ENCODE measurements at regions not wholly inside any gene's neighbourhood (a gene's known extent, or its start where the extent isn't known, plus 50 kb on each side); places are given as distances from the start of the nearest gene placed in this dataset.
"Not testable (repeated sequence)": the region's sequence is repeated elsewhere in the genome, so short reads cannot be mapped to it uniquely, and the experiment has no call there.

DNA sequence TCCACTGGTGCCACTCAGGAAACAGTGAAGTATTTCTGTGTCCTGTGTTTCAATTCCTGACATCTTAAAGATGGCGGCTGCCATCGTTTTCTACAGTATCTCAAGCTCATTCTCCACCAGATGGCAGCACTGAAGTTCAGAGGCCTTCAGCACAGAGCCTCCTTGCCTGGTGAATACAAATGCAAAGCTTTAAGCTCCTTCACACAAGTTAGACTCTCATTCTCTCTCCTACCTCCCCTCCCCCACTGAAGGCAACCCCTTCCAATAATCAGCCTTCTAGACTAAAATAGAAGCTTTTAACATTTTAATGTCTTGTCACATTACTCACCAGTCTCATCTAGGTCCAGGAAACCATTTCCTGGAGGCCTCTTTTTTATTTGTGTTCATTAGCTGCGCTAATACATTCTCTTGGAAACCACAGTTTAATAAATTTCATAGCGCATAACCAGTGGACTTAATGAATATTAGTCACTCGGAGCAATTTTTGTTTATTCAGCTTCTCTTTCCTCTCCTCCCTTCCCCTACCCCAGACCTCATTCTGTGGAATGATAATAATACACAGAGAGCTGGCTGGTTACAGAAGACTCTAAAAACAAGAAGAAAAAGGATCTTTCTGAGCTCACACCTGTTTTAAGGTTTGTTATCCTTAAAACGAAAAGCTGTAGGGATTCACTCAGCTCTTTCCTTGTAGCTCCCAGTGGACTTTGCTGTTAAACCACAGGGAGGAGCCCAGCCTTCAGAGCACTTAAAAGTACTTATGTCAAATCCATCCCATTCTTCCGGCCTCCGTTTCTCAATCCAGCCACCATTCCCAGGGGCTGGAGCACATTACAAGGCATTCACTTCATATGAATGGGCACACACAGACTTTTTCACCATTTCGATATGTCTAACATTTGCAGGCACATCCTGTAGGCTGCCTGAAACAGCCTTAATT, 384.9 kb downstream of the HLX start:
- DNase-seq, result peak; percentile 49
- in situ Hi-C loops (cut with MboI; ENCODE audit: low pct_unique_long_range_greater_than_20kb, low sequenced_read_pairs), result no loop called here

DNA sequence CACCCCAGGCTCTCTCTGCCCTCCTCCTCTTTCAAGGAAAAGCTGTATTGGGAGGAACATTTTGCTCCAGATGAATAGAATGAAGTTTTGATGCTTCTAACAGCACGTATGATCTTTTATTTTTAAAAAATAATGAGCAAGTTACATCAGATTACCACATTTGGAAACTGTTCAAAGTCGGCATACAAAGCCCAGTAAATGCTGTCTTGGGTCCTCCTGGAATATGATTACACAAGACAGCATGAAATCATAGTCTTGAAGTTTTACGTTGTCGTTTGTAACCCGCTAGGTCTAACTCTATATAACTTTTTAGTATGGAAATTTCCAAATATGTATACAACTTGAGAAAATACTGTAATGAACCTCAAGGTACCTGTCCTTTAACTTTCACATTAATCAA, 385.6 kb downstream of the HLX start:
- in situ Hi-C loops (cut with MboI; ENCODE audit: low pct_unique_long_range_greater_than_20kb, low sequenced_read_pairs), result no loop called here
- no peak for DNase-seq

DNA sequence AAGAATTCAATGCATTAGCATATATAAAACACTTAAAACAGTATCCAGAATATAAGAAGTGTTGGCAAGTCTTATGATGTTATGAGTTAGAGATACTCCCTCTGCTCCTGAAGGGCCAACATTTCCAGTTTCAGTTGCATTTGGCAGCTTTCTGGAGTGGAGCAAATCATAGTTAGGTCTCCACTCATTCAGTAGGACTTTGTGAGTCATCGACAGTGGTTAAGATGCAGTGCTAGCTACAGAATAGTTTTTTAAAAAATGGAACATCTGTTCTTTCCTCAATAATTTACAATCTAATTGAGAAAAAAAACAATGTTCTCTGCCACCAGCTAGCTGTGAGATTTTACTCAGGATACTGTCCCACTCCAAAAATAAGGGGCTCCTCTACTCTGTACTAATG, 389.1 kb downstream of the HLX start:
- in situ Hi-C loops (cut with MboI; ENCODE audit: low pct_unique_long_range_greater_than_20kb, low sequenced_read_pairs), result no loop called here
- DNase-seq, result no peak

DNA sequence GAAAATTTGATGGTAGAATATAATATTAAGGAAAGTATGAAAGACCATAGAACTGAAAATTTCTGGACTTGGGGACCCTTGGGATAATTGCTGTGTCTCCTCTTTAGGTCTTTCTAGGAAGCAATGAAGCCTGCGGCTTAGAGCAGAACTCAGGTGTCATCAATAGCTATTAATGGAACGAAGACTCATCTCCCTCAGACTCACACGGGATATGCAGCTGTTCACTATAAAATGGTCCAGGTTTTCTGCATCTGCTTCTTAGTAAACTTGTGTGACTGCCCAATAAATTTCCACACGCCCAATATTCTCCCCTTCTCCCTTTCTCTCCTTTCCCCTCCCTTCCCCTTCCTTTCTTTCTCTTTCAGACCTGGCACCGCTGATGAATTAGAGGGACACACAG, 392.5 kb downstream of the HLX start:
- in situ Hi-C loops (cut with MboI; ENCODE audit: low pct_unique_long_range_greater_than_20kb, low sequenced_read_pairs), result no loop called here
- DNase-seq, result no peak

DNA sequence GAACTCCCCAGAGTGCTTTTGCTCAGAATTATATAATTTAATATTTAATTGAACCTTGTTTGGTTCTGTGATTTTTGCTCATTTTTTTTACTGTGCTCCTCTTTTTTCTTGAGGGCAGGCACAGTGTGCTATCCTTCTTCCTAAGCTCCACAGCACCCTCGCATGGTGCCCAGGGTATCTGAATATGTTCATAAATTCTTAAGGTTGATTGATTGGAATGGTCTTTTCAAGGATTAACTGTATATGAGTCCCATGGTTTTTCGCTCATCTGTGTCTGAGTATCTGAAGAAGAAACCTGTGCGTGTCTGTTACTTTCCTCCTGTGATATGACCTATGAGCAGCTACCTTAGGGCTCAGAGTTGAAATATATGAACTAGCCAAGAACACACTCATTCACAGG, 393.7 kb downstream of the HLX start:
- in situ Hi-C loops (cut with MboI; ENCODE audit: low pct_unique_long_range_greater_than_20kb, low sequenced_read_pairs), result no loop called here
- peak; percentile 19 for DNase-seq

DNA sequence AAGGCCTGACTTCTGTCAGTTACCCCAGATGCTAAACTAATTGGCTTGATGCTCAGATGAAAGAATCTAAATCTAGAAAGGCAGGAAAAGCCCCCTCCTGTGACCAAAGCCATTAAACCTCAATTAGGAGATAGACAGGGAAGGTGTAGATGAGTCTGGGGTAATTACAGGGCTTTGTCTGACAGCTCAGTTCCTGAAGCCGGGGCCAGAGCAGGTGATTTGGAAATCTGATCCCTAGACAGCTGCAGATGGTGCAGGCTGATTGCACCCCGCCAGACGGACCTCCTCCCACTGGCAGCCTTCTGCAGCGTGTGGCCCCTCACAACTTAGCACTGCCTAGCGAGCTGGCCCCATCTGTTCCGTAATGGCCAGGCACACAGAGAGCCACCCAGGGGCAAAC, 395.1 kb downstream of the HLX start:
- peak; percentile 35 for DNase-seq
- in situ Hi-C loops (cut with MboI; ENCODE audit: low pct_unique_long_range_greater_than_20kb, low sequenced_read_pairs), result no loop called here

DNA sequence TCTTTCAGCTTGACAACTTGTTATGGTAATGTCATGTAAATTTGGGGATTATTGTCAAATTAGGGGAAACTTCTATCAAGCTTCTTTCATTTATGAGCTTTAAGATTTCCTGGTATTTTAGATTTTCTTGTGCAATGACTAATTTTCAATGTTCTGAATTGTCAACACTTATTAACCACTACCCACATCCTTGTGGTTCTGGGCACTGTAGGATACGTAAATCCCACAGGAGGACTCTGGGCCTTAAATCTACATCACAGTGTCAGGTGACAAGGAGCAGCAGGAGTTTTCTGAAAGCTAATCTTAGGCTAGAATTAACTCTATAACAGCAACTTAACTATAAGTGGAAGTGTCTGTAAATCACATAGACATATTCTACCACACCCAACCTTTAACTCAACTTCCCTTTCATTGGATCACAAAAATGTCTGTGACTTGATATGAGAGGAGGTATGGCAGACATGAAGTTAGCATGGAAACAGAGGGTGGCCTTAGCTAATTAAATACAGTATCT, 397.7 kb downstream of the HLX start:
- DNase-seq, result no peak
- in situ Hi-C loops (cut with MboI; ENCODE audit: low pct_unique_long_range_greater_than_20kb, low sequenced_read_pairs), result no loop called here

DNA sequence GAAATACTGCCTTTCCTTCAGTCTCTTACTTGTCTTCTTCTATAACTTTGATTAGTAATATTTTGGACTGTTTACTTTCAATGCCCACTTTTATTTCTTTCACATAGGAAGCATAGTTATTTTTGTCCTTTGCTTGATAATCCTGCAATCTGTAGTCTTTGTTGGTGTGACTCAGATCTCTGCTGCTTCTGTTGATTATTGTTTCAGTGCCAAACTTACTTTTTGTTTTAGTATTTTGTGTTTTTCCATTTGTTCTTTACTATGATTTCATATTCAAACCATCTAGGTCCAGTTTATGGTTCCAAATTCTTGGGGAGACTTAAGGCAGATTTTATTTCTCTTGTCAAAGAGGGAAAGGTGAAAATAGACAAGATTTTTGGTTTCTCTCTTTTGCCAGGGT, 399.9 kb downstream of the HLX start:
- in situ Hi-C loops (cut with MboI; ENCODE audit: low pct_unique_long_range_greater_than_20kb, low sequenced_read_pairs), result no loop called here
- DNase-seq, result no peak

DNA sequence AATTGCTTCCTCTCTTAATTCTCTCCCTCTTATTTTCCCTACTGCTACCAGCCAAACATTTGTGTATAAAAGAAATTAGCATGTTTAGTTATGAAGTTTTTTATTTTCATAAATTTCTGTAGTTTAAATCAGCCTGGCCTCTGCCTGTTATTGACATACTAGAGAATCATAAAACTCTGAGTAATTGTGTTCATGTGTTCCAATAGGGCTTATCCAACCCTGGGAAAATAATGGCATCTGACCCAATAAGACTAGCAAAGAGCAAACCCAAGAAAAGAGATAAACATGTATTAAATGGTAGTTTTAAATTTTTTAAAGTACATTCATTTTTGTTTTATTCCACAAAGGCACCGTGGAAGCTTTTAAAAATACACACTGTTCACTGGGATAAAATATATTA, 404.3 kb downstream of the HLX start:
- in situ Hi-C loops (cut with MboI; ENCODE audit: low pct_unique_long_range_greater_than_20kb, low sequenced_read_pairs), result no loop called here
- no peak for DNase-seq

DNA sequence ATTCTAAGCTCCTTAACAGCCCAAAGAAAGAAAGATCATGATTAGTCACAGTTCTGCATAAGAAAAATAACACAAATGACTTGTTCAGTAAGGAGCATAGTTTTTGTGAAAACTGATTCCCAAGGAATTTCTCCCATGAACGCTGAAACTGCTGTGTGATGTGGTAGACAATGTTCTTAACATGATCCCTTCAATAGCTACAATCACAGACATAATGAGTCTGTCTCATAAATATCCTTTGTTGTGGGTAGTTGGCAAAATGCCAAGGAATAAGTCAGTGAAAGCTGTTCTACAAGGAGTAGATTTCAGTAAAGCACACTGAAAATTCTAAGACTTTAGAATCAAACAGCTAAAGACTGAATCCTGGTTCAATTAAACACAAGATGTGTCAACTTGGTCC, 404.8 kb downstream of the HLX start:
- in situ Hi-C loops (cut with MboI; ENCODE audit: low pct_unique_long_range_greater_than_20kb, low sequenced_read_pairs), result no loop called here
- DNase-seq, result no peak

DNA sequence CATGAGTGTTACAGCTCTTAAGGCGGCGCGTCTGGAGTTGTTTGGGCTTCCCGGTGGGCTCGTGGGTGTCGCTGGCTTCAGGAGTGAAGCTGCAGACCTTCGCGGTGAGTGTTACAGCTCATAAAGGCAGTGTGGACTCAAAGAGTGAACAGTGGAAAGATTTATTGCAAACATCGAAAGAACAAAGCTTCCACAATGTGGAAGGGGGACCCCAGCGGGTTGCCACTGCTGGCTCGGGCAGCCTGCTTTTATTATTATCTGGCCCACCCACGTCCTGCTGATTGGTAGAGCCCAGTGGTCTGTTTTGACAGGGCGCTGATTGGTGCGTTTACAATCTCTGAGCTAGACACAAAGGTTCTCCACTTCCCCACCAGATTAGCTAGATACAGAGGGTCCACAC, 405.7 kb downstream of the HLX start:
- DNase-seq; in situ Hi-C loops (cut with MboI; ENCODE audit: low pct_unique_long_range_greater_than_20kb, low sequenced_read_pairs): not testable (repeated sequence)

DNA sequence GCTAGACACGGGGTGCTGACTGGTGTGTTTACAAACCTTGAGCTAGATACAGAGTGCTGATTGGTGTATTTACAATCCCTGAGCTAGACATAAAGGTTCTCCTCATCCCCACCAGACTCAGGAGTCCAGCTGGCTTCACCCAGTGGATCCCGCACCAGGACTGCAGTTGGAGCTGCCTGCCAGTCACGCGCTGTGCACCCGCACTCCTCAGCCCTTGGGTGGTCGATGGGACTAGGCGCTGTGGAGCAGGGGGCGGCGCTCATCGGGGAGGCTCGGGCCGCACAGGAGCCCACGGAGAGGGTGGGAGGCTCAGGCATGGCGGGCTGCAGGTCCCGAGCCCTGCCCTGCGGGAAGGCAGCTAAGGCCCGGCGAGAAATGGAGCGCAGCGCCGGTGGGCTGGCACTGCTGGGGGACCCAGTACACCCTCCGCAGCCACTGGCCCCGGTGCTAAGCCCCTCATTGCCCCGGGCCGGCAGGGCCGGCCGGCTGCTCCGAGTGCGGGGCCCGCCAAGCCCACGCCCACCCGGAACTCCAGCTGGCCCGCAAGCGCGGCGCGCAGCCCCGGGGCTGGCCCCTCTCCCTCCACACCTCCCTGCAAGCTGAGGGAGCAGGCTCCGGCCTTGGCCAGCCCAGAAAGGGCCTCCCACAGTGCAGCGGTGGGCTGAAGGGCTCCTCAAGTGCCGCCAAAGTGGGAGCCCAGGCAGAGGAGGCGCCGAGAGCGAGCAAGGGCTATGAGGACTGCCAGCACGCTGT, 406.4 kb downstream of the HLX start:
- DNase-seq; in situ Hi-C loops (cut with MboI; ENCODE audit: low pct_unique_long_range_greater_than_20kb, low sequenced_read_pairs): not testable (repeated sequence)

DNA sequence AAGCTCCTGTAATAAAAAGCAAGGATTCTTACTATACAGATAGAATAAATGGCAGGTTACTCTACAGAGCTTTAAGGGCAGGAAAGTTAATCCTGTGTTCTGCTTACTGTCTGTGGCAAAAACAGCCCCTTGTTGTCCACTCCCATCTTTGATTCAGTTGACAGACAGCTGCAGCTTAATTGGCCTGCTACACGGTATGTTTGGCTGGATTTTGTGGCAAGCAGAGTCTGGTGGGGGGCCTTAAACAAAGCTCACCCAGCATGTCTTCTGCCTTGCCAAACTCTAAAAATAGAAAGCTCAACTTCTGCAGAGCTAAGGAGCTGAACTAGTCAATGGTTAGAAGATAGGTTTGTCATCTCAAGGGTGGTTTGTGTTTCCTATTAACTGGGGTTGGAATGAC, 407.2 kb downstream of the HLX start:
- in situ Hi-C loops (cut with MboI; ENCODE audit: low pct_unique_long_range_greater_than_20kb, low sequenced_read_pairs), result no loop called here
- DNase-seq, result no peak

DNA sequence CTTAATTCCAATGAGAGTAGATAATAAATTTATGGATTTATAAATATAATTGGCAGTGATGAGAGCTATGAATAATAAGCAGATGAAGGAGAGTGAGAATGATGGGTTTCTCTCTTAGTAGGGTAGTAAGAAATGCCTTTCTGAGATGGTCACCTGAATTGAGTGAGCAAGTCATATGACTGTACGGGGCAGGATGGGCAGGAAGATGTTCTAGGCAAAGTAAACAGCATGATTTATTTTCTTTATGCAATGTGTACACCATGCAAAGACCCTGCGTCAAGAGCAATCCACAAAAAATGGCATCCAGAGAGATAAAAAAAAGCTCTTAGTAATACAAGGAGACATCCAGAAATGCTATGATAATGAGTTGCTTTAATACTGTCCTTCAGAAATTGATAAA, 409.9 kb downstream of the HLX start:
- in situ Hi-C loops (cut with MboI; ENCODE audit: low pct_unique_long_range_greater_than_20kb, low sequenced_read_pairs), result no loop called here
- no peak for DNase-seq

DNA sequence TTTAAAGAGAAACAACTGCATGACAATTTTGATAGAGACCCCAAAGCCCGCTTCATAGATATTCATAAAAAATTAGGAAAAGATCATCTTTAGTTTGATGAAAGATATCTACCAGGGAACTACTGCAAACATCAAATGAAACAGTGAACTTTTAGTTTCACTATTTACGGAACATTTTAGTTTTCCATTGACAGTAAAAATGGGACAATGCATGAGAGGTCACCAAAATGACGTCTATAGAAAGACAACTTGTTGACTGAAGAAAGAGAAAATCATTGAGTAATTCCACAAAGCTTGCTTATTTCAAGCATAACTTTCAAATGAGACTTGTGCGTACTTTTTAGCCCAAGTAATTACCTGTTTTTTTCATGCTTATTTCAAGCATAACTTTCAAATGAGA, 411.4 kb downstream of the HLX start:
- no peak for DNase-seq
- in situ Hi-C loops (cut with MboI; ENCODE audit: low pct_unique_long_range_greater_than_20kb, low sequenced_read_pairs), result no loop called here

DNA sequence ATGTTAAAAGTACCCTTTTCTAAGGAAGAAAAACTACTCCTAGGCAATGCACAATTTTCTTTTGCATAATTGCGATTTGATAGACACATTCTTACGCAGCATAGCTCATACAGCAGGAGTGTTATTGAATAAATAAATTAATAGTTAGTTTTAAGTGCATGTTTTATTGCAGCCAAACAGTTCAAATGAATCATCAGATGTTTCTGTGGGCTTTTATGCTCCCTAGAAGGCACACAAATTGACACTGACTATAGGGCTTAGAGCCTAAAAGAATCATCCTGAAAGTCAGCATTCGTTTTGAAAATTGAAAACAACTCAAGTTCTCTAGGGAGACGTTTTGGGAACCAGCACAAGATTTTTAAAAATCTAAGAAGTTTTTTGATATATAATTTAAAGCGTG, 411.9 kb downstream of the HLX start:
- DNase-seq, result no peak

DNA sequence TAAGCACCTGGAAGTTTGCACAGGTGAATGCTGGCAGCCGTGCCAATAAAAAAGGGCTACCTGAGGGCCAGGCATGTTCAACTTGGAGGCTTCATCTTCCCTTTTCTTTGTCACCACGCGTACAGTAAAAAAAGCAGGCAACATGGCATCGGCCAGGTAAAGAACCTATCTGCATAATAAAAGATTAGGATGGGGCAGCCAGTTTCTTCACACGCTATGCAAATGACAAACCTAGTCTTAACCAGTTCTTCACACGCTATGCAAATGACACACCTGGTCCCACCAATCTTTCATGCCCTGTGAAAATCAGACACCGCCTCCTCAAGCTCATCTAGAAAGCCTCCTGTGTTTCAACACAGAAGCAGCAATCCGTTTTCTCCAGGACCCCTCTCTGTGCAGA, 413.4 kb downstream of the HLX start:
- DNase-seq, result no peak
- in situ Hi-C loops (cut with MboI; ENCODE audit: low pct_unique_long_range_greater_than_20kb, low sequenced_read_pairs), result no loop called here

More for the DNA sequence above, 411.9 kb downstream of the HLX start:
- in situ Hi-C loops (cut with MboI; ENCODE audit: low pct_unique_long_range_greater_than_20kb, low sequenced_read_pairs), result no loop called here

DNA sequence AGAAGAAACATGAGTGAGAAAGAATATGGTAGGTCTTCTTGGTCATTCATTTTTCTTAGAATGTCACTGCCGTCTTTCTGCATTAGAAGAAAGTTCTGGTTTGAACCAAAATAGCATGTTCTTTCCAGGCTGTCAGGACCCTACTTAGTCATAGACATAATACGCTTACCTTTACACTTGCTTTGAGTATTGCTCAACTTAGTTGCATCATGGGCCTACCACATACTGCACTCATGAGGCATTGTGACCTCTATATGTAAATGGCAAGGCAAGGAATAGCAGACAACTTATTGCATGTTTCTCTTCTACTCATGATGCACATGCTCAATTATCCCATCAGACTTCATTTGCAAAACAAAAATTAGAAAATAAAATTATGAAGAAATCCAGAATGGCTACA, 415.0 kb downstream of the HLX start:
- no peak for DNase-seq
- in situ Hi-C loops (cut with MboI; ENCODE audit: low pct_unique_long_range_greater_than_20kb, low sequenced_read_pairs), result no loop called here

DNA sequence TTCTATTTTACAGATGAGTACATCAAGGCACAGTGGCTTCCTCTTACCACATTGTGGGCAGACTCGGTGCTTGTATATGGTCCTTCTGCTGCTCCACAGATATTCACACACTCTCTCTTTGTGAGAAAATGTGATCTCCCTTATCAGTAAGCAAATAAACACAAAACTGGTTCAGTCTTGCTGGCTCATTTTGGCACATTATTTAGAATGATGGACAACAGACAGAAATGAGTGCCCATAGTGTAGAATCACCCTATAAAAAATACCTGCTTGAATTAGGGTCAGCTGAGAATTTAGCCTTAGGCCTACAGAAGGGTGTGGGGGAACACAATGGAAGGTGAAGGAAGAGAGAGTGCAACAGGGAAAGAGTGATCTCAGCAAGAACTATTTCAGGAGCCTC, 423.1 kb downstream of the HLX start:
- in situ Hi-C loops (cut with MboI; ENCODE audit: low pct_unique_long_range_greater_than_20kb, low sequenced_read_pairs), result no loop called here
- no peak for DNase-seq

DNA sequence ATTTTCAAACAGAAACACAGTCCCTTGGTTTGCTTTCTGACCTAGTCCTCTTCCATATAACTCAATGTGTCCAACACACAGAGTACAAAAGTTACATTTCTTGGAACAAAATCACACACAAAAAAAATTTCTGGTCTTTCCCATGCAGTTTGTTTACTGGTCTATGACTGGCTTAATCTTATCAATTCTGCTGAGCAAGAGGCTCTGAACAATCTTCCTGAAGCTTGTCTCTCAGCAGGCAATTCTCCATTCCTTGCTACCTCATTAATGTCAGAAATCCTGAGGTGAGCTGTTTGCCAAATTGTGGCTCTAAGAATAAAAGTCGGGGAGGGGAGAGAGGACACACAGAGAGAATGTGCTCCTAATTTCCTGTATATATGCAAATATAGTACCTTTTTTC, 423.6 kb downstream of the HLX start:
- no peak for DNase-seq
- in situ Hi-C loops (cut with MboI; ENCODE audit: low pct_unique_long_range_greater_than_20kb, low sequenced_read_pairs), result no loop called here
